Adrenal gland (tissue), 5 donors: ENCODE measurements at regions not wholly inside any gene's neighbourhood (a gene's known extent, or its start where the extent isn't known, plus 50 kb on each side); places are given as distances from the start of the nearest gene placed in this dataset.

ENCODE experiments used
- POLR2A ChIP-seq, 2 donors: fragments of 450-650 bp; IDR thresholded peaks; one replicate each; pipeline ENCODE4 v1.6.1; 2017; ENCODE audit warnings: antibody characterized with exemption in 2 of 2, mild to moderate bottlenecking in 2 of 2, moderate library complexity in 1 of 2
- TF ChIP-seq, protein P1 (sequence below), 6 experiments: fragments of 450-650 bp in 4 of 6; fragments of 200-600 bp in 2 of 6; sonication (generic) in 1 of 6; IDR thresholded peaks; 1 replicate in 5 of 6; 2 replicates in 1 of 6; pipeline versions ENCODE4 v1.5.1 to v1.8.0; 2016 to 2021; ENCODE audit warnings: antibody characterized with exemption in 6 of 6, mild to moderate bottlenecking in 2 of 6, moderate library complexity in 1 of 6
- donor health status: DM: no; HTN: no; CAD: no.

GRCh38 chr2:171249689-171250088 lies 89.0 kb upstream of the TLK1 start:
- TF ChIP-seq, protein P1, sequence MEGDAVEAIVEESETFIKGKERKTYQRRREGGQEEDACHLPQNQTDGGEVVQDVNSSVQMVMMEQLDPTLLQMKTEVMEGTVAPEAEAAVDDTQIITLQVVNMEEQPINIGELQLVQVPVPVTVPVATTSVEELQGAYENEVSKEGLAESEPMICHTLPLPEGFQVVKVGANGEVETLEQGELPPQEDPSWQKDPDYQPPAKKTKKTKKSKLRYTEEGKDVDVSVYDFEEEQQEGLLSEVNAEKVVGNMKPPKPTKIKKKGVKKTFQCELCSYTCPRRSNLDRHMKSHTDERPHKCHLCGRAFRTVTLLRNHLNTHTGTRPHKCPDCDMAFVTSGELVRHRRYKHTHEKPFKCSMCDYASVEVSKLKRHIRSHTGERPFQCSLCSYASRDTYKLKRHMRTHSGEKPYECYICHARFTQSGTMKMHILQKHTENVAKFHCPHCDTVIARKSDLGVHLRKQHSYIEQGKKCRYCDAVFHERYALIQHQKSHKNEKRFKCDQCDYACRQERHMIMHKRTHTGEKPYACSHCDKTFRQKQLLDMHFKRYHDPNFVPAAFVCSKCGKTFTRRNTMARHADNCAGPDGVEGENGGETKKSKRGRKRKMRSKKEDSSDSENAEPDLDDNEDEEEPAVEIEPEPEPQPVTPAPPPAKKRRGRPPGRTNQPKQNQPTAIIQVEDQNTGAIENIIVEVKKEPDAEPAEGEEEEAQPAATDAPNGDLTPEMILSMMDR (IDR thresholded peaks at IDR 0.05), result no peak
- no peak for TF ChIP-seq POLR2A (IDR thresholded peaks at IDR 0.05)
